ENCODE measurements at regions not wholly inside any gene's neighbourhood (a gene's known extent, or its start where the extent isn't known, plus 50 kb on each side); places are given as distances from the start of the nearest gene placed in this dataset.
"Not testable (repeated sequence)": the region's sequence is repeated elsewhere in the genome, so short reads cannot be mapped to it uniquely, and the experiment has no call there.

DNA sequence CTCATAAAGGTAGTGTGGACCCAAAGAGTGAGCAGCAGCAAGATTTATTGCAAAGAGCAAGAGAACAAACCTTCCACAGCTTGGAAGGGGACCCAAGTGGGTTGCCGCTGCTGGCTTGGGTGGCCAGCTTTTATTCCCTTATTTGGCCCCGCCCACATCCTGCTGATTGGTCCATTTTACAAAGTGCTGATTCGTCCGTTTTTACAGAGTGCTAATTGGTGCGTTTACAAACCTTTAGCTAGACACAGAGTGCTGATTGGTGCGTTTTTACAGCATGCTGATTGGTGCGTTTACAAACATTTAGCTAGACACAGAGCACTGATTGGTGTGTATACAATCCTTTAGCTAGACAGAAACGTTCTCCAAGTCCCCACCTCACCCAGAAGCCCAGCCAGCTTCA lies 265.2 kb upstream of the HTR1E start:
- H3K27ac ChIP-seq (ENCODE audit: insufficient read depth, low read length); H3K4me1 ChIP-seq (ENCODE audit: control insufficient read depth, extremely low read depth, insufficient read depth, low read length); H3K9me3 ChIP-seq (ENCODE audit: control insufficient read depth, insufficient read depth, low read depth, low read length); DNase-seq (ENCODE audit: low read depth in 2 of 2); H3K4me3 ChIP-seq (replicated peaks in 1 of 4; ENCODE audit: control extremely low read depth in 1 of 4, insufficient read depth in 1 of 4, low read depth in 3 of 4, low read length in 4 of 4); H3K27me3 ChIP-seq (ENCODE audit: control insufficient read depth, insufficient read depth, low read length); H3K9ac ChIP-seq (ENCODE audit: insufficient read depth, low read length); H3K4me2 ChIP-seq (ENCODE audit: extremely low read depth, insufficient read depth, low read length); H4K20me1 ChIP-seq (ENCODE audit: control insufficient read depth, extremely low read depth, insufficient read depth, low read length); H3K36me3 ChIP-seq (ENCODE audit: control insufficient read depth, insufficient read depth, low read length); H2AFZ ChIP-seq (ENCODE audit: low read length); H3K79me2 ChIP-seq (ENCODE audit: control insufficient read depth, insufficient read depth, low read length): not testable (repeated sequence)

DNA sequence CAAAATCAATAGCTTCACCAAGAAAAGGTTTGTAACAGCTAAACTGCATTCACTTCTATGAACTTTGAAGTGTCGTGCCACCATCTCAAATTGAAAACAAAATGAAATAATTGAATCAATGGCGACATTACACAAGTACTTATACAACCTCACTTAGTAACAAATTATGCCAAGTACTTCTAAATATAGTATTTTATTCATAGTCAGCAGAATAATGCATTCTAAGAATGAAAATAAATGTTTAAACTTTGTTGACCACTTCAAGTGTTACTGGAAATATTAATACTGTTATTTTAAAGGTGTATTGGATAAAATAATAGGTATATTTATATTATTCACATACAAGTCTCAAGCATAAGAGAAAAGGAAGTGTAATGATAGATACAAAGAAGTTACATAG lies 280.1 kb upstream of the HTR1E start:
- Histone ChIP-seq H4K20me1 (ENCODE audit: control insufficient read depth, extremely low read depth, insufficient read depth, low read length) (no peaks in the 10 kb centered on the region), H3K79me2 (ENCODE audit: control insufficient read depth, insufficient read depth, low read length) (no peaks in the 10 kb centered on the region), H3K36me3 (ENCODE audit: control insufficient read depth, insufficient read depth, low read length) (no peaks in the 10 kb centered on the region), H3K9me3 (ENCODE audit: control insufficient read depth, insufficient read depth, low read depth, low read length) (no peaks in the 10 kb centered on the region), H3K27ac (ENCODE audit: insufficient read depth, low read length) (no peak overlapping the region), H3K4me1 (ENCODE audit: control insufficient read depth, extremely low read depth, insufficient read depth, low read length) (no peaks in the 10 kb centered on the region), H3K4me3 (replicated peaks in 1 of 4; ENCODE audit: control extremely low read depth in 1 of 4, insufficient read depth in 1 of 4, low read depth in 3 of 4, low read length in 4 of 4) (no peak overlapping the region), H2AFZ (ENCODE audit: low read length) (no peak overlapping the region), H3K4me2 (ENCODE audit: extremely low read depth, insufficient read depth, low read length) (no peak overlapping the region), H3K27me3 (ENCODE audit: control insufficient read depth, insufficient read depth, low read length) (no peaks in the 10 kb centered on the region), H3K9ac (ENCODE audit: insufficient read depth, low read length) (no peak overlapping the region)
- no peak for DNase-seq (ENCODE audit: low read depth in 2 of 2)
- TF ChIP-seq, protein P1, sequence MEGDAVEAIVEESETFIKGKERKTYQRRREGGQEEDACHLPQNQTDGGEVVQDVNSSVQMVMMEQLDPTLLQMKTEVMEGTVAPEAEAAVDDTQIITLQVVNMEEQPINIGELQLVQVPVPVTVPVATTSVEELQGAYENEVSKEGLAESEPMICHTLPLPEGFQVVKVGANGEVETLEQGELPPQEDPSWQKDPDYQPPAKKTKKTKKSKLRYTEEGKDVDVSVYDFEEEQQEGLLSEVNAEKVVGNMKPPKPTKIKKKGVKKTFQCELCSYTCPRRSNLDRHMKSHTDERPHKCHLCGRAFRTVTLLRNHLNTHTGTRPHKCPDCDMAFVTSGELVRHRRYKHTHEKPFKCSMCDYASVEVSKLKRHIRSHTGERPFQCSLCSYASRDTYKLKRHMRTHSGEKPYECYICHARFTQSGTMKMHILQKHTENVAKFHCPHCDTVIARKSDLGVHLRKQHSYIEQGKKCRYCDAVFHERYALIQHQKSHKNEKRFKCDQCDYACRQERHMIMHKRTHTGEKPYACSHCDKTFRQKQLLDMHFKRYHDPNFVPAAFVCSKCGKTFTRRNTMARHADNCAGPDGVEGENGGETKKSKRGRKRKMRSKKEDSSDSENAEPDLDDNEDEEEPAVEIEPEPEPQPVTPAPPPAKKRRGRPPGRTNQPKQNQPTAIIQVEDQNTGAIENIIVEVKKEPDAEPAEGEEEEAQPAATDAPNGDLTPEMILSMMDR (conservative IDR thresholded peaks at IDR 0.05 in 1 of 2, IDR thresholded peaks at IDR 0.05 in 1 of 2; ENCODE audit: low read depth in 1 of 2, low read length in 2 of 2), result no peak
- TF ChIP-seq EZH2 (IDR thresholded peaks at IDR 0.05; ENCODE audit: low read length, missing control alignments), result no peak

DNA sequence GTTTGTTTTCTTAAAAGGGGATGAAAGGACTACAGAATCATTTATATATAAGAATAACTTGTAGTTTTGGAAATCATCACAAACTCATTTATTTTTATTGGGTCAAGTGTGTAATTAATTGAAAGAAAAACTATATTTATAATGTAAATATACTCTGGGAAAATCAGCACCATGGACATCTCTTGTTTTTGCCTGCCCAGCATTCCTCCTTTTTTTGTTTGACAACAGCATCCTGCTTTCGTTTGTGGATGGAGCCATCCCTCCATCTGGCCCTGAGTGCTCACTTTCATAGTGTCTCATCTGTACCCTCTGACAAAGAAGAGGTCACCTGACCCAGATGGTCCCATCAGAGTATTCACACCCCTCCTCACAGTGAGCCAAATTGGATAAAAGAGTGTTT lies 308.2 kb upstream of the HTR1E start:
- no peaks in the 10 kb centered on the region for H3K27me3 ChIP-seq (ENCODE audit: control insufficient read depth, insufficient read depth, low read length)
- no peaks in the 10 kb centered on the region for H3K4me1 ChIP-seq (ENCODE audit: control insufficient read depth, extremely low read depth, insufficient read depth, low read length)
- no peaks in the 10 kb centered on the region for H4K20me1 ChIP-seq (ENCODE audit: control insufficient read depth, extremely low read depth, insufficient read depth, low read length)
- no peak for DNase-seq (ENCODE audit: low read depth in 2 of 2)
- no peak overlapping the region for H3K9ac ChIP-seq (ENCODE audit: insufficient read depth, low read length)
- H2AFZ ChIP-seq (ENCODE audit: low read length), result no peak overlapping the region
- H3K27ac ChIP-seq (ENCODE audit: insufficient read depth, low read length), result no peak overlapping the region
- H3K79me2 ChIP-seq (ENCODE audit: control insufficient read depth, insufficient read depth, low read length), result no peaks in the 10 kb centered on the region
- no peaks in the 10 kb centered on the region for H3K9me3 ChIP-seq (ENCODE audit: control insufficient read depth, insufficient read depth, low read depth, low read length)
- H3K36me3 ChIP-seq (ENCODE audit: control insufficient read depth, insufficient read depth, low read length), result no peaks in the 10 kb centered on the region
- no peak overlapping the region for H3K4me2 ChIP-seq (ENCODE audit: extremely low read depth, insufficient read depth, low read length)
- TF ChIP-seq, protein P1 (conservative IDR thresholded peaks at IDR 0.05 in 1 of 2, IDR thresholded peaks at IDR 0.05 in 1 of 2; ENCODE audit: low read depth in 1 of 2, low read length in 2 of 2), result no peak
- no peak for TF ChIP-seq EZH2 (IDR thresholded peaks at IDR 0.05; ENCODE audit: low read length, missing control alignments)
- no peak overlapping the region for H3K4me3 ChIP-seq (replicated peaks in 1 of 4; ENCODE audit: control extremely low read depth in 1 of 4, insufficient read depth in 1 of 4, low read depth in 3 of 4, low read length in 4 of 4)

GRCh38 chr6:86619428-86619827 lies 317.9 kb upstream of the HTR1E start:
- H3K27ac ChIP-seq (ENCODE audit: insufficient read depth, low read length), result no peak overlapping the region
- no peak overlapping the region for H3K4me3 ChIP-seq (replicated peaks in 1 of 4; ENCODE audit: control extremely low read depth in 1 of 4, insufficient read depth in 1 of 4, low read depth in 3 of 4, low read length in 4 of 4)
- H3K79me2 ChIP-seq (ENCODE audit: control insufficient read depth, insufficient read depth, low read length), result no peaks in the 10 kb centered on the region
- no peak overlapping the region for H2AFZ ChIP-seq (ENCODE audit: low read length)
- H3K4me1 ChIP-seq (ENCODE audit: control insufficient read depth, extremely low read depth, insufficient read depth, low read length), result no peaks in the 10 kb centered on the region
- no peak overlapping the region for H3K4me2 ChIP-seq (ENCODE audit: extremely low read depth, insufficient read depth, low read length)
- H3K9ac ChIP-seq (ENCODE audit: insufficient read depth, low read length), result no peak overlapping the region
- H3K9me3 ChIP-seq (ENCODE audit: control insufficient read depth, insufficient read depth, low read depth, low read length), result no peaks in the 10 kb centered on the region
- no peaks in the 10 kb centered on the region for H4K20me1 ChIP-seq (ENCODE audit: control insufficient read depth, extremely low read depth, insufficient read depth, low read length)
- no peaks in the 10 kb centered on the region for H3K27me3 ChIP-seq (ENCODE audit: control insufficient read depth, insufficient read depth, low read length)
- TF ChIP-seq EZH2 (IDR thresholded peaks at IDR 0.05; ENCODE audit: low read length, missing control alignments), result no peak
- TF ChIP-seq, protein P1 (conservative IDR thresholded peaks at IDR 0.05 in 1 of 2, IDR thresholded peaks at IDR 0.05 in 1 of 2; ENCODE audit: low read depth in 1 of 2, low read length in 2 of 2), result no peak
- no peak for DNase-seq (ENCODE audit: low read depth in 2 of 2)
- no peaks in the 10 kb centered on the region for H3K36me3 ChIP-seq (ENCODE audit: control insufficient read depth, insufficient read depth, low read length)

All from fibroblast of lung (primary cell).